DMS53 (cell line): ENCODE measurements at regions not wholly inside any gene's neighbourhood (a gene's known extent, or its start where the extent isn't known, plus 50 kb on each side); places are given as distances from the start of the nearest gene placed in this dataset.

Experiments used
- DNase-seq: peaks from one replicate; lab custom pipeline; 2025; lab: John Stamatoyannopoulos, UW

DNA sequence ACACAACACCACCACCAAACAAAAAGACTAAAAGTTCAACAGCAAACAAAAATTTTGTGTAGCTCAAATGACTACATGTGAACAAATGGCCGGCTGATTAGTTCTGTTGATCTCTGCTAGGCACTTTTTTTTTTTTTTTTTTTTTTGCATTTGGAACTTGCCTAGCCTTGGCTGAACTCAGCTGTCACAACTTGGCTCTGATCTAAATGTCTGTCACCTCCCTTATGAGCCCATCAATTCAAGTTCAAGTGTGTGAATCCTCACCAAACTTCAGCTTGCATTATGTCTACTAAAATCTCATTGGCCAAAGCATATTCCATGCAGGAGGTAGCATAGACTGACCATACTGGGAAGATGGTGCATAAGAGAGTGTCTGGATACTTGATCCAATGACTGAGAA lies 606.5 kb upstream of the ADGRL4 start:
- no peak for DNase-seq

GRCh38 chr1:79604490-79605198 lies 598.1 kb upstream of the ADGRL4 start:
- DNase-seq = no peak

GRCh38 chr1:79603843-79604242 lies 597.3 kb upstream of the ADGRL4 start:
- no peak for DNase-seq

GRCh38 chr1:79599257-79599656 lies 592.7 kb upstream of the ADGRL4 start:
- DNase-seq = no peak

DNA sequence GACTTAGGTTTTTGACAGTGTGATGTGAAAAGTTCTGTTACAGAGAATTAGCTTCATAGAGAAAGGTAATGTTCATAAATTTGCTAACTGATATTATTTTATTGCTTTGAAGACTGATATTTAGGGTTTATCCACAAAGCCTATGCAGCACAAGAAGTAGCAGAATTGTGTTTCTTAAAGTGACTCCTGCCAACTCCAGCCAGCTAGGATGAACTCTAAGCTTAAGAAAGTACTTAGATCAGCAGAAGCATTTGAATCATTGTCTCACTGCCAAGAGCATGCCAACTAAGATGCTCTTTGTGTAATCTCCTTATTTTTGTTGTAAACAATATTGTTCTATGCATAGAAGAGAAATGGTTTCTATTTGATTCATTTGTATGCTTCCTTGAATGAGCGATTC lies 589.4 kb upstream of the ADGRL4 start:
- no peak for DNase-seq

GRCh38 chr1:79594121-79594698 lies 587.7 kb upstream of the ADGRL4 start:
- DNase-seq = no peak

- DNase-seq = no peak
These were observed 586.2 kb upstream of the ADGRL4 start for GRCh38 chr1:79592707-79593106.

- DNase-seq = no peak
These were observed 582.2 kb upstream of the ADGRL4 start for GRCh38 chr1:79588719-79589118.

GRCh38 chr1:79587229-79587628 lies 580.7 kb upstream of the ADGRL4 start:
- DNase-seq = no peak

DNA sequence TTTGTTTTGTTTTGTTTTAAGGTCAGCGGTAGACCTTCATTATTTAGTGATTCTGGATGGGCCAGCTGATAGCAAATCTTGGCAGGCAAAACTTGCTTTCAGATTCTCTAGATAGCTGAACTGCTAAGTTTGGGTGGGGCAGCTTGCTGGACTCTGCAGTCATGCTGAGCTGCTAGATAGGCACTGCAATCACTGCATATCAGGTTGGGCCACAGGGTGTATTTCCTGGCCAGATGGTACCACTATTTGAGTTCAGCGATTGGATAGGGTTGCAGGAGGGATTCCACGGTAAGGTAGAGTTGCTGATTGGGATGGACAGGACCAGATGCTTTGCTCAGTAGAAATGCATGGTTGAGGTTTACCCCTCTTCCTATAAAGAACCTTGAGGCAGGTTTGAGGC lies 579.3 kb upstream of the ADGRL4 start:
- no peak for DNase-seq

GRCh38 chr1:79575424-79575823 lies 568.9 kb upstream of the ADGRL4 start:
- DNase-seq = no peak

DNA sequence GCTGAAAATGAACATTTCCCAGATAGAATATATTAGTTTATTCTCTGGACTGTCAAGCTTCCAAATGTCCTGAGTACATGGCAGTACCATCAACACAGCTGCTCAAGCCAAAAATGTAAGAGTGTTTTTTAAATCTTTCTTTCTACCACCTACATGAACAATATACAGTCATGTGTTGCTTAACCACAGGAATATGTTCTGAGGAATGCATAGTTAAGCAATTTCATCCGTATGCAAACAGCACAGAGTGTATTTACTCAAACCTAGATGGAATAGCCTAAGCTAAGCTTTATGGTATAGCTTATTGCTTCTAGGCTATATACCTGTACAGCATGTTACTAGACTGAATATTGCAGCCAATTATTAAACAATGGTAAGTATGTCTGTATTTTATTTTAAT lies 561.9 kb upstream of the ADGRL4 start:
- peak; percentile 30 for DNase-seq

GRCh38 chr1:79561521-79561978 lies 555.0 kb upstream of the ADGRL4 start:
- DNase-seq = no peak

DNA sequence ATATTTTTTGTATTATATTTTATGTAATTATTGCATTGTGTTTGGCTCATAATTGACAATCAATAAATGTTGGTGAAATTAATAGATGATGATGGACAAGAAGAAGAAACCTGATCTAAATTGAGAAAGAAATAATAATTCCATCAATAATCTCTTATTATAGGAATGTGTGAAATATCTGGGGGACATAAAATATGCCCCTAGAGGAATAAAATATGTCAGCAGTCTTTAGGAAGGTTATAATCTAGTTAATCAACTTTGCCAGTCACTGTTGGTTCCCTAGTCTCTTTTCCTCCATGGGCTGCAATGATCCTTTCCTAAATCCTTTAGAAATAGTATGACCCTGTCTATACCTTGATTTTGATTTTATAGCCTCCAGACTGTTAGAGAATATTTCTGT lies 549.7 kb upstream of the ADGRL4 start:
- DNase-seq = no peak

- DNase-seq = no peak
These were observed 548.2 kb upstream of the ADGRL4 start for GRCh38 chr1:79554688-79555087.

DNA sequence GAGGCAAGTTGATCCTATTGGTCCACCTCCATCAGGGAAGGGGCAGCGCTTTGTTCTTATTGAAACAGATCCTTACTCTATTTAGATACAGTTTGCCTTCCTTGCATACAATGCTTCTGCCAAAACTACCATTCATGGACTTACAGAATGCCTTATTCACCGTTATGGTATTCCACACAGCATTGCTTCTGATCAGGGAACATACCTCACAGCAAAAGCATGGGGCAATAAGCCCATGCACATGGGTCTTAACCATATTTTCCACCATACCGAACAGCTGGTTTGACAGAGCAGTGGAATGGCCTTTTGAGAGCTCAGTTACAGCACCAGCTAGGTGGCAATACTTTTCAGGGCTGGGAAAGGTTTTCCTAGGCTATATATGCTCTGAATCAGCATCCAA lies 544.8 kb upstream of the ADGRL4 start:
- no peak for DNase-seq

GRCh38 chr1:79550402-79550801 lies 543.9 kb upstream of the ADGRL4 start:
- no peak for DNase-seq

GRCh38 chr1:79549201-79549600 lies 542.7 kb upstream of the ADGRL4 start:
- no peak for DNase-seq

- DNase-seq = no peak
These were observed 541.0 kb upstream of the ADGRL4 start for GRCh38 chr1:79547514-79547913.

DNA sequence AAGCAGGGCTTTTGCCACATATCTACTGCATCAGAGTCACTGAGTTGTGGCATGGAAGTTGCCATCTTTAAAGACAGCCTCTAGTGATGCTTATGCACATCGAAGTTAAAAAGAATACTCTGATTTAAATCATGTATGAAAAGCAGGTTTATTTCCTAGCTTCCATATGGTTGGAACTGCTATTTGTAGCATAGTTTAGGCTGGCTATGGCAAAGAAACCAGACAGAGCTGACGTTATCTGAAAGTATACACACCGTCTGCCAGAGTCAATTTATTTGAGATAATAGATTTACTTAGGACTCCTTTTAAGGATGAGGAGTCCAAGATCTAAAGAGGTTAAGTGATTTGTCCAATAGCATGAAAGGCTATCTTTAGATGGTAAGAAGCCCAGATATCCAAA lies 536.9 kb upstream of the ADGRL4 start:
- no peak for DNase-seq

DNA sequence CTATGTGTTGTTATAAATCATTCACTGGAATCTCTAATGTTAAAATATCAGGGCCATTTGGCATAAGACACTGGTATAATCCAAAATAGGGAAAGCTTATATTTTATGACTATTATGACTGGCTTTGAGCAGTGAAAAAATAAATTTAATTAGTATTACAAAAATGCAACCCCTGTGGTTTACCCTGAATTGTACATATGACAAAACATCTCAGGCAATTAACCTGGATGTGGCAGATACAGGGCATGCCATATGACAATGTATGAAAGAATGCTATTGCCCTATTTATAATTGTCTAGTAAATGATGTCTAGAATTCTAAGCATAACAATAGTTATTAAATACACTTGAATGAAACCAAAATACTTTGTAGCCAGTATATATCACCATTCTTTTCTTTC lies 532.5 kb upstream of the ADGRL4 start:
- DNase-seq = no peak

DNA sequence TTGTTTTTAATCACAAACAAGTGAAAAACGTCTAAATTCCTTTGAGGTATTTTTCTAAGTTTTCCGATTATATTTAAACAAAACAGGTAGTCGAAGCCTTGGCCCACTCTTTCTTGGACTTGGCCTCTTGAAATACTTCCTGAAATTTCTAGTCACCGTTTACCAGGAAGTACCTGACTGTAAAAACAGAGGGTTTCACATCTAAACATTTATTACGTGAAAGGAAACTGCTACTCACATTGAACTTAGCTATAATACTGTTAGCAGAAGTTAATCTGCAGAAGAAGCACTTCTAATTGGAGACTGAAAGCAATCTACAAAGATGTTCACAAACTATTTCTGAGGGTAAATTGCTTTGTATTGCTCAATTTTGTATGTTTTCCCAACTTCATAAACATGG lies 526.0 kb upstream of the ADGRL4 start:
- peak; percentile 55 for DNase-seq

GRCh38 chr1:79531790-79532189 lies 525.3 kb upstream of the ADGRL4 start:
- DNase-seq = no peak

DNA sequence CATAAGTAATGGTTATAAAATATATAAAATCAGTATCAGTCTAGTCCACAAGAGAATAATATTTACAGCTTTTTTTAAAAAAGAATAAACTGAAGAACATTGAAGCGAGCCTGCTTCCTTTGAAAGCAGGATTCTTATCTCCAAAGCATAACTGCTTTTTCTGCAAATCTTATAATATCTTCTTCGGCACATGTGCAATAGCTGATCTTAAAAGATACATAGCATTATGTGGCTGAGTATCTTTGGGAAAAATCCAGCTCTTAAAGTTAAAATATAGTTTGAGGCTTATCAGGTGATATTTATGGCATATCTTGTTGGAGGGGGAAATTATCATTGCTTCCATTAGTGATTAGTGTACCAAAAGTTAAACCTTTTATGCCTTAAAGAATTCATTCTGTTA lies 523.9 kb upstream of the ADGRL4 start:
- DNase-seq = no peak
